Inflammatory macrophage treated with lipopolysaccharide for 1 hour (primary cell): ENCODE measurements at regions not wholly inside any gene's neighbourhood (a gene's known extent, or its start where the extent isn't known, plus 50 kb on each side); places are given as distances from the start of the nearest gene placed in this dataset.

ENCODE experiments used
- DNase-seq, 2 donors: peaks; one replicate each; pipeline ENCODE4 v3.0.0-alpha.2; 2020 to 2022

DNA sequence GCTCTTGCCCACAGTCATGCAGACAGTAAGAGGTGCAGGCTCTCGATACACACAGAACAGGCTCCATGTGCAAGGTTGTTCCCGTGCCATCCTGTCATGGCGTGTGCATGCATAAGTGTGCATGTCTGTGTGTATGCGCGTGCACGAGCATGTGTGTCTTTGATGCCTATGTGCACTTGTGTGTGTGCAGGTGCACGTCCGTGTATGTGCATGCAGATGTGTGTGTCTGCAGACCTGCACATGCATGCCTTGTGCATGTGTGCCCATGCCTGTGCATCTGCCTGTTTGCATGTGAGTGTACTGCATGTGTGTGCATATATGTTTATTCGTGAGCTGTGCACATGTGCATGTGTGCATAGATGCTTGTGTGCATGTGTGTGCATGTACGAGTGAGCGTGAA lies 309.8 kb downstream of the TMEM121 start:
- no peak for DNase-seq

DNA sequence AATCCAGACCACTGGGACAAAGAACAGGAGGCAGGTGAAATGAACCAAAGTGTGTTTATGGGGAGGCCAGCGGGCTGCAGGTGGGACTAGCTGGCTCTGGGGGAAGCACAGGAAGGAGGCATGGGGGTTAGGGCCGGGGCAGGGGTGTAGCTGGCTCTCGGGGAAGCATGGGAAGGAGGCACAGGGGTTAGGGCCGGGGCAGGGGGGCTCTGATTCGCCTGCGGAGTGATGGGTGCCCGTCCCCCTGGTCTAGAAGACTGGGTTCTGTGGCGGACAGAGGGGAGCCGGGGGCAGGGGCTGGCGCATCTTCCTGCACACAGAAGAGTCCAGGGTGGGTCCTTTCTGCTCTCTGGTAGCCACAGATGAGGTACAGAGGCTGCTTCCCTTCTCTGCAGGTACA lies 310.3 kb downstream of the TMEM121 start:
- no peak for DNase-seq

DNA sequence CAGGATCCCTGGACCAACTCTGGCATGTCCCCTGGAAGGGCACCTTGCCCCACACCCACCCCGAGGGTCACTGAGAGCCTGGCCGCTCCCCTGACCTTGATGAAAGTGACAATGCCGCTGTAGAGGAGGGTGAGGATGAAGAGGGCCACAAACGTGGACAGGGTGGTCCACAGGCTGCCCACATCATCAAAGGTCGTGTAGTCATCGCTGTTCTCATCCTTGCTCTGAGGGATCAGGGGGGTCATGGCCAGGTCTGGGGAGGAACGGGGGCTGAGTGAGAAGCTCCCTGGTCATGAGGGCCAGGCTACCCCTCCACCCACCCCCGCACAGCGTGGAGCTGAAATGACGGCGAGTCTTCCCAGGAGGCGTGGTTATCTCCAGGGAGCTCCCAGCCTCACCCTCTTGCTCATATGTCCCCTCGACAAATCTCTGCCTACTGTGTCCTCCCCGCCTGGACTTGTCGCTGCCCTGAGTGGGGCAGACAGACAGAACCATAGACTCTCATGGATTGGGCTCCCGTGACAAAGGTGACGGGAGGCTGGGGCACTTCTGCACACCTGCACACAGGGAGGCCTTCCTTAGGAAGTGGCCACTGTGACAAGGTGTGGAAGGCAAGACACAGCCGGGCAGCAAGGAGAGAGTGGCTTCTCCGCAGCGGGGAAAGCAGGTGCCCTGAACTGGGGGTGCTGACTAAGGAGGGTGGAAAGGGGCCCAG lies 311.1 kb downstream of the TMEM121 start:
- no peak for DNase-seq

- no peak for DNase-seq
Measured at GRCh38 chr14:105838107-105838506, 311.7 kb downstream of the TMEM121 start.

GRCh38 chr14:105838591-105839424 lies 312.4 kb downstream of the TMEM121 start:
- DNase-seq: no peak

- no peak for DNase-seq
Measured at GRCh38 chr14:105839425-105840265, 313.3 kb downstream of the TMEM121 start.

- no peak for DNase-seq
Measured at GRCh38 chr14:105840266-105841021, 314.1 kb downstream of the TMEM121 start.

GRCh38 chr14:105841022-105842009 lies 314.9 kb downstream of the TMEM121 start:
- no peak for DNase-seq

- no peak for DNase-seq
Measured at GRCh38 chr14:105842105-105842504, 315.7 kb downstream of the TMEM121 start.

DNA sequence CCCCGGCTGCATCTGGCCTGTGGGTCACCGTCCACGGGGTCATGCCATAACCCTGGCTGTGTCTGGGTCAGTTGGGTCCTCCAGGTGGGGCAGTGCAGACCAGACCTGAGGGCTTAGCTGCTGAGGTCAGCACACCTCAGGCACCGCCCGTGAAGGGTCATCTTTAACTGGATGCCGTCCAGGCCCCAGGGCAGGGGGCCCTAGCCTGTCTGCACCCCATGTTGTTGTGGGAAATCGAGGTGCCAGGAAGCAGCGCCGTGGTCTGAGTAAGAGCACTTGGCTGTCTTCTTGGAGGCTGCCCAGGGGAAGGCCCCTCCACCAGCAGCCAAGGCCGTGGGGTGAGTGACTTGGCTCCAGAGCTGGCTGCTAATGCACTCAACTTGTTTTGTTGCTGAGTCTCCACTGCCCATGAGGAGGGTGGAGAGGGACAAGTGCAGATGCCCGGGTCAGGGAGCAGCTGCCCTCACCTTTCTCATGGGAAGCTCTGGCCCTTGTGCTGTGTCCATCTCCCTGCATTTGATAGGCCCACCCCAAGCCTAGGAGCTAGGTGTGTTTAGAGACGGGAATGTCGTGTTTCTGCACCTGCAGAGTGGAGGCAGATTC lies 317.2 kb downstream of the TMEM121 start:
- no peak for DNase-seq

DNA sequence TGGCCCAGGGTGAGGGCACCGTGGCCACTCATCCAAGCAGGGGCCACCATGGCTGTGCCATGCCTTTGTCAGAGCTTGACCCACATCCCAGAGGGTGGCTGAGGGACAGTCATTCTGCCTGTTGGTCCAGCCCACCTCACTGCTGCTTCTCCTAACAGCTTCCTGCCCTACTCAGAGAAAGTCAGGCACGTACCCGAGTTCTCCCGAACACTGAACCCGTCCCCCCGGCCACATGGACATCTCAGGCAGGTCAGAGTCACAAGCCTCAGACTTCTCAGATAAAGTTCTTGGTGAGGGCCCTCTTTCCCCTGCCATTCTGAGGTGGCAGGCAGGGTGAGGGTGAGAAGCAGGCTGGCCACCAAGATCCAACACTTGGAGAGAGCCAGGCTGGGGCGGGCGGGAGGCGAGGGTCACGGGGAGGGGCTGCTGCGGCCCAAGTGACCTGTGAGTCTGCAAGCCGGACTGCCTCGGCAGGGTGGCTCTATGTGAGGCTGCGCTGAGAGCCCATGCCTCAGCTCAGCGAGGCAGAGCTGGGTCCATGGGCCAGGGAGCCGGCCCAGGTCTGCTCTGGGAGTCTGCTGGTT lies 317.8 kb downstream of the TMEM121 start:
- DNase-seq: no peak

DNA sequence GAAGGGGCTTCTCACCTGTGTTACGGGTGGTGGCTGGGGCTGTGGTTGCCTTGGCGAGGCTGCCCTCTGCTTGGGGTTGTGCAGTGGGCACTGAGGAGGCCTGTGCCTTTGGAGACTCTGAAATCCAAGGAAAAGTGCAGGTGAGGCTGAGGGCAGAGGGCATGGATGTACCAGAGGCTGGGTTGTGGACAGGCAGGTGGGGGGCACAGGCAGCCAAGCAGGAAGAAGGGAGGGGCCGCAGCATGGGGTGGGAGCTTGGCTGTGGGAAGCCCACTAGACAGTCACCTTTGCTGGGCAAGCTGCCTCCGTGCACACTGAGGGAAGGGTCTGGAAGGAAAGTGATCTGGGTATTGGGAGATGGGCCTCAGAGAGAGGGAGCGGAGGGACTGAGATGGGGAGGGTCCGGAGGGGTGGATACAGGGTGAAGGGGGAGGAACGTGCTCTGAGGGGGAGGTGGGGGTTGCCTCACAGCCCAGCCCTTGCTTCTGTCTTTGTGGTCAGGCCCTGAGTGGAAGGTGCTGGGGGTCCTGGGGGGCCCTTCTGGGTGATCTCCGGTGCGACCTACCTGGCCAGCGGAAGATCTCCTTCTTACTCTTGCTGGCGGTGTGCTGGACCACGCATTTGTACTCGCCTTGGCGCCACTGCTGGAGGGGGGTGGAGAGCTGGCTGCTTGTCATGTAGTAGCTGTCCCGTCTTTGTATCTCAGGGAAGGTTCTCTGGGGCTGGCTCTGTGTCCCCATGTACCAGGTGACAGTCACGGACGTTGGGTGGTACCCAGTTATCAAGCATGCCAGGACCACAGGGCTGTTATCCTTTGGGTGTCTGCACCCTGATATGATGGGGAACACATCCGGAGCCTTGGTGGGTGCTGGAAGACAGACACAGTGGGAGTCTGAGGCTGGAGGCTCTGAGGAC lies 318.7 kb downstream of the TMEM121 start:
- no peak for DNase-seq

GRCh38 chr14:105845725-105846309 lies 319.4 kb downstream of the TMEM121 start:
- DNase-seq: no peak

GRCh38 chr14:105846312-105846711 lies 319.9 kb downstream of the TMEM121 start:
- no peak for DNase-seq

DNA sequence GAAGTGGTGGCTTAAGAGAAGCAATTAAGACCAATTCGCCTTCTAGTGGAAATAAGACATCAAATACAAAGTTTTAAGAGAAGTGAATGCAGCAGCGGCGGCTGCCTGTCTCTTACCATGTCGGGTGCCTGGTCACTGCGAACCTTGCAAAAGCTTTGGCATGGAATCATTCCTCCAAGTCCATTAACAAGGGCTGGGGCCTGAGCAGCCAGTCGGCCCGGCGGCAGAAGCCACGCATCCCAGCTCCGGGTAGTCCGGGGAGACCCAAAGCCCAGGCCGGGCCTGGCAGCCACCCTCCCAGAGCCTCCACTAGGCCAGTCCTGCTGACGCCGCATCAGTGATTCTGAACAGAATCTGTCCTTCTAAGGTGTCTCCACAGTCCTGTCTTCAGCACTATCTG lies 321.0 kb downstream of the TMEM121 start:
- DNase-seq: no peak

DNA sequence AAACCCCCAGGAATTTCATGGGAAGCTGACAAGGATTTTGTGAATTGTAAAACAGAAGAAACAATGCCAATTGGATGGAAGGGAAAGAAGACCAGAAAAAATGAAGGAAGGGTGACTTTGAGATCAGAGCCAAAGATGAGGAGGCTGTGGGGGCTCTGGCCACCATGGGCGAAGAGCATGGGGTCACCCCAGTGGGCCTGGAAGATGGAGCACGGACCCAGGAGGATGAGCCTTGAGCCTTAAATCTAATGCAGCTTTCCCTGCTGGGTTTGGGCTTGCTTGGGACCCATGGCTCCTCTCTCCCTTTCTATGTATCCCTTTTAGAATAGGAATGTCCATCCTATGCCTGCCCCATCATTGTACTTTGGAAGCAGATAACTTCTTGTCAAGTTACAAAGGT lies 322.2 kb downstream of the TMEM121 start:
- no peak for DNase-seq

DNA sequence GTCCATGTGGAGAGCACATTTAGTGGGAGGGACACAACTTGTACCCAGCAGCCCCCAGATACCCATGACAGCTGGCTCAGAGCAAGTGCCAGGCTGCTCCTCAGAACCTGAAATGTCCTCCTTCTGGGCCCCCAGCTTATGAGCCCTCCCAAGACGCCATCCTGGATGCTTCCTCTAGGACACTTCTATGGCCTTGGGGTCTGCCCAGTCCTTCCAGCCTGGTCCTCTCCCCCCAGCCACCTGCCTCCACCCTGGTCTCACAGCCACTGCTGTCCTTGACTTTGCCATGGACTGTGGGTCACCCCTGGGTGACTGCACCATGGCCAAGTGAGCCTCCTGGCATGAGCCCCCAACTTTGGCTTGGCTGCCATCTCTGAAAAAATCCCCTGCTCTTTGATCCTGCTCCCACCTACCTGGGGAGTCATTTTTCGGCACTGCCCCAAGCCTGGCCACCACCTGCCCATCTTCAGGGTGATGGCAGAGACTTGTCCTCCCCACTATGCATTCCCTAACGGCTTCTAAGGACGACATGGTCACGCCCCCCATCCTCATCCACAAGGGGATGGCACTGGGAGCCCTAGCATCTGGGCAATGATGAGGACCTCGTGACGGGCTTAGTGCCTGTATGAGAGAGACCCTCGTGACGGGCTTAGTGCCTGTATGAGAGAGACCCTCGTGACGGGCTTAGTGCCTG lies 323.7 kb downstream of the TMEM121 start:
- DNase-seq: no peak

DNA sequence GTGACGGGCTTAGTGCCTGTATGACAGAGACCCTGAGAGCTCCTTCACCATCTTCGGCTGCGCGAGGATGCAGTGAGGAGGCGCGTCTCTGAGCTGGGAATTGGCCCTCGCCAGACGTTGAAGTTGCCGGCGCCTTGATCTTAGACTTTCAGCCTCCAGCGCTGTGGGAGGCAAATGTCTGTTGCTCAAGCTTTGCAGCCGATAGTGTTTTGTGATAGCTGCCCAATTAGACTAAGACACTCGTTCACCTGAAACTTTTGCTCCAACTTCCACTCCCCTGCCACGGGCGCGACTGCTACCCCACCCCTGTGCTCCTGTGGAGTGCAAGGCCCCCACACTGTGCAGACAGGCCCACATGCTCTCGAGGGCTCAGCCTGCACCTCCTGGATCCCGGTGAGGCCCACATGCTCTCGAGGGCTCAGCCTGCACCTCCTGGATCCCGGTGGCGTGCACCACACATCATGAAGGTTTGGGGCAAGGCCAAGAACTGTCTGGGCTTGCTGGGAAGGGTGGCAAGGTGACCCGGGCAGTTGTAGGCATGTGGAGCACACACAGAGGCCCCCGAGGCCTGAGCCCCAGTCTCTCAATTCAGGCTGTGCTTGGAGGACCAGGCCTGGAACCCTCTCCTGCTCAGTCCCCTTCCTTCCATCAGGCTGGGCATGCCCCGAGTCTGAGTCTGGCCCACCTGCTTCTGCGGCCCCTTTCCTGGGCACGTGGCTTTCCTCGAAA lies 324.6 kb downstream of the TMEM121 start:
- DNase-seq: no peak
